GM21717 (cell line): ENCODE measurements at regions not wholly inside any gene's neighbourhood (a gene's known extent, or its start where the extent isn't known, plus 50 kb on each side); places are given as distances from the start of the nearest gene placed in this dataset.
"Not testable (repeated sequence)": the region's sequence is repeated elsewhere in the genome, so short reads cannot be mapped to it uniquely, and the experiment has no call there.

Source experiments
- ATAC-seq: cut with Tn5 transposase; IDR thresholded peaks from one replicate; pipeline ENCODE4 v1.9.1; 2021; ENCODE audit warnings: mild to moderate bottlenecking, moderate library complexity; ENCODE audit not compliant: unreplicated experiment

DNA sequence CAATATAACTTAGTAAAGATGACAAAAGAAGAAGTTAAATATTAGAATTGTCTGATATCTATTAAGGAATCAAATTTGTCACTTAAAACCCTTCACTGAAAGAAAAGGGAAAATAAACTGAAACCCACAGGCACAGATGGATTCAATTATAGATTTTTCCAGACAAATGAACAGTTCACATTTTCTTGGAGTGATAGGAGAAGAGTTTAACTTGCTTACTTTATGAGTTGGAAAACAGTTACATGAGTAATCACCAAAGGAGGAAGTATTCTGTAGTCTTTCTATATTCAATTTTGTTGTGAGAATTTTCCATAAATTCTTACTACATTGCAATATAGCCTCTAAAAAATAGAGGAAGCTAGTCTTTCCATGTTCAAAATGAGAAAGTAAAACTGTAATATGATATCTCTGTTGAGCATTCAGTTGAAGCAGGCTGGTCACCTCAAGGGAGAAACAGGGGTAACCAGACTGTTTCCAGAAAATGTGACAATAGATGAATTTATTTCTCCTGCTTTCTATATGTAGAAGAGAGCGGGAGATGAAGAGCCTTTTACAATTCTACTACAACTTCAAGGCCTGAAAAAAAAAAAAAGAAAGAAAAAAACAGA is 330.3 kb upstream of the EPHA5 start:
- ATAC-seq = no peak

GRCh38 chr4:65999518-65999871 is 329.2 kb upstream of the EPHA5 start:
- ATAC-seq = no peak

DNA sequence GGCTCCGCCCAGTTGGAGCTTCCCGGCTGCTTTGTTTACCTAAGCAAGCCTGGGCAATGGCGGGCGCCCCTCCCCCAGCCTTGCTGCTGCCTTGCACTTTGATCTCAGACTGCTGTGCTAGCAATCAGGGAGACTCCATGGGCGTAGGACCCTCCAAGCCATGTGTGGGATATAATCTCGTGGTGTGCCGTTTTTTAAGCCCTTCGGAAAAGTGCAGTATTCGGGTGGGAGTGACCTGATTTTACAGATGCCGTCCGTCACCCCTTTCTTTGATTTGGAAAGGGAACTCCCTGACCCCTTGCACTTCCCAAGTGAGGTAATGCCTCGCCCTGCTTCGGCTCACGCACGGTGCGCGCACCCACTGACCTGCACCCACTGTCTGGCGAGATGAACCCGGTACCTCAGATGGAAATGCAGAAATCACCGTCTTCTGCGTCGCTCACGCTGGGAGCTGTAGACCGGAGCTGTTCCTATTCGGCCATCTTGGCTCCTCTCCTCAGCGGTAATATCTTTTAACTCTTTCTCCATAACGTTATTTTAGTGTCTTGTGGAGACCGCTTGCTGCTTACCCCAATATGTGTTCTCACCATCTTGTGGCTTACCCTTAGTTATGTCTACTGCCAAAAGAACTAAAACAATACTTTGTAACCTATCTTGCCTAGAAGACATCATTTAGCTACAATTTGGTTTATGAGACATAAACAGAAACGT is 328.7 kb upstream of the EPHA5 start:
- ATAC-seq = not testable (repeated sequence)

DNA sequence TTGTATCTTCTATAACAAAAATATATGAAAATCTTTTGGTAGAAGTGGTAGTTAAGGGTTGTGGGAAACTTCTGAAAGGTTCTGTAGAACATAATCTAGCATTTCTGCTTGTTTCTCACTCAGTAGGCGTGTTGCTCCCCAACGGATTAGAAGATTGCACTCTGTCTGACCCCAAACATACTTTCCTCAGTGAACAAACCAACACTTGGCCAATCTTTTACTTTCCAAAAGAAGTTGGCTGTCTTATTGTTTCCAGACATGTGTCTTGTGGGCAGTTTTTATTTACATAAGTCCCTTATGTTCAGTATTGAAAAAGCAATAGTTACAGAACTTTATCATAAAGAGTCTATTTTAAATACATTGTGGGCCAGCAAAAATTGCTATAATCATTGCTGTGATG is 312.8 kb upstream of the EPHA5 start:
- no peak for ATAC-seq

- no peak for ATAC-seq
Measured at GRCh38 chr4:65976287-65976686, 306.0 kb upstream of the EPHA5 start.

DNA sequence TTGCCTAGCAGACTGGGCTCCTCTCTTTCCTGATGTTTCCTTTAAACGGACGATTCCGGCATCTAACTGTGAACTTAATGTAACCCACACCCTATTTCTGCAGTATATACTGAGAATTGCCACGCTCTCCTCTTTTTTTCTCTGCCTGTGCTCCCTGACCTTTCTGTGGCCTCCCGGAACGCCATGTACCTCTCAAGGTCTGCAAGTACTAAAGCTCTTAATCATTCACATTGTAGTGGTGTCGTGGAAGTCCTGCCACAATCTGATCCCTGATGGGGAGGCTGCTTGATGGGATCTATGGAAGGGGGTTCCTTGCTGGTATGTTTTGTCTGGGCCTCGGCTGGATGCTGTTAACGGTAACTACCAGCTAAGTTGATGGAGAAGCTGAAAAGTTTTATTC is 302.9 kb upstream of the EPHA5 start:
- ATAC-seq = no peak

DNA sequence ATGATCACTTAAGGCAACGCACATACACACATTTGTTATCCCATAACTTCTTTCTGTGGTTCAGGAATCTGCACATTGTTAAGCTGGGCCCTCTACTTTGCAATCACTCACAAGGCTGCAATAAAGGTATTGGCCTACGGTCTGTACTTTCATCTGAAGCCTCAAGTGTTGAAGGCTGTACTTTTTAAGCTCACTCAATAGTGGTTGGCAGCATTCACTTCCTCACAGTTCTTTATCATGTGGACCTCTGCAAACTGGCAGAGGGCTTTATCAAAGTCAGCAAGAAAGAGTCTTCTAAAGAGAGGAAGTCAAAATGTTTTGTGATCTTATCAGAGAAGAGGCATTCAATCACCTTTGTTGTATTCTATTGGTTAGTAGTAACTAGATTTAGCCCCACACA is 301.4 kb upstream of the EPHA5 start:
- no peak for ATAC-seq

DNA sequence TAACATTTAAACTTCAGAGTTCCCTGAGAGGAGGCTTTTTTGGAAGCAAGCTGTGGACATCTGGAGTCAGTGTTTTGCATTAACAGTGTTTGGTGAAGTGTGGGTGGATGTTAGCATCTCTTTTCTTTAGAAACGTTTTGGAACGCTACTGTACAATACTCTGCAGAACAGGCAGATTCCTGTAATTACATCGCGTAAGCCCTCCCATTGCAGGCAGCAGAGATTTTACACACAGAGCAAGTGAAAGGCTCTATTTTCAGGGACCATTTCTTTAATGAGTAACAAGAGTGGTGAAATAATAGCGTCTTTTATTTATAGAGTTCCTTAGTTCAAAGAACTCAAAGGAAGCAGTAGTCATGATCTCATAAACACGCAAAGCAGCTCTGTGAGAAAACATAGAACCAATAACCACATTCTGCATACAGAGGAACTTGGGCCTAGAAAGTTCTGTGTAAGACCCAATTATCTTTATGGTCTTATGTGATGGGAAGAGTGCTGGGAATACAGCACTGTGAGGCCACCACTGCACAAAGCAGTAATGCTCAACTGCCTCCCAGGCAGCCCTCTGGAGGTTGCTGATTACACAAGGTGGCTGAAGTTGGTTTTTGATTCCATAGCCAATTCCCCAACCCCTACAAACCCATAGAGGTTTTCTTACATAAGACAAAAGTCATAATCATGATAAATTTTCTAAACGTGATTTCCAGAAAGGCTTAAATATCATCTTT is 298.7 kb upstream of the EPHA5 start:
- no peak for ATAC-seq

DNA sequence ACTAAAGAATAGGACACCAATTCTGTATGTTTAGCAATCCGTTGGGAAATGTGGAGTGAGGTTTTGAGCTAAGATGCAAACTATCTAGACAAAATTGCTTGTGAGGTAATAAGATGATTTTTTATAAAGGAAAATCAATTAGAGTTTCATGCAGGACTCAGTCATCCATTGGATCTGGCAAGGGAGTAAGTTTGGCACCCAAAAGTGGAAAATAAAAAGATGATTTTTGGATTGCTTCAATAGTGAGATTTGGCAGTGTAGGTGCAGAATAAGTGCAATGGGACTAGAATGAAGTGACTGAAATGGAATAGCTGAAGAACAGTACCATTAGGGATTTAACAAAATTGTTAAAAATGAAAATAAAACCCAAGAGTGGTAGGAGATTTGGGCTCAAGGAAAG is 290.5 kb upstream of the EPHA5 start:
- no peak for ATAC-seq

GRCh38 chr4:65954416-65954815 is 284.1 kb upstream of the EPHA5 start:
- ATAC-seq = no peak

DNA sequence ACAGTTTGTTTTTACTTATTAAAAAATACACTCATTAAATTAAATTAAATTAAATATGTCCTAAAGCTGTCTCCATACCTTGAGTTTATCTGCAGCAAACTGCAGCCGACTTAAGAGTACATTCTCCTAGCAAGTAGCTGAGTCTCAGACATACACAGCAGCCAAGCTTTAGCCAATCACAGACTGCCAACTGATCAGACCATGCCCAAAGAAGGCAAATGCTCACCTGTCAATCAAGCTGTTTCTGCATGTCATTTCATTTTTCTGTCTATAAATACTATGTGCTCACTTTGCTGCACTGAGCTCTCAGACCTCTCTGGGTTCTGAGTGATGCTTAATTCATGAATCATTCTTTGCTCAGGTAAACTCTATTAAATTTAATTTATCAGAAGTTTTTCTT is 280.9 kb upstream of the EPHA5 start:
- no peak for ATAC-seq

DNA sequence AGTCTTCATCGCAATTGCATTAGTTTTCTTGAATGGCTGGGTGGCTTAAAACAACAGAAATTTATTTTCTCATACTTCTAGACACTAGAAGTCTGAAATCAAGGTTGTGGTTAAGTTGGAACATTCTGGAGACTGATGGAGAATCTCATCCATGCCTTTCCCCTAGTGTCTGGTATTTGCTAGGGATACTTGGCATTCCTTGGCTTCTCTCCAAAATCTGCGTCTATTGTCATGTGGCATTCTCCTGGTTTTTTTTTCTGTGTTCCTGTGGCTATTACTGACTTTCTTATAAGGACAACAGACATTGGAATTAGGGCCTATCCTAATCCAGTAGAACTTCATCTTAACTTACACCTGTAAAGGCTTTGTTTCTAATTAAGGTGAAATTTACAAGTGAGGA is 272.8 kb upstream of the EPHA5 start:
- ATAC-seq = no peak

- no peak for ATAC-seq
Measured at GRCh38 chr4:65924843-65925242, 254.6 kb upstream of the EPHA5 start.

- ATAC-seq = no peak
Measured at GRCh38 chr4:65923616-65924015, 253.3 kb upstream of the EPHA5 start.

GRCh38 chr4:65921180-65921579 is 250.9 kb upstream of the EPHA5 start:
- ATAC-seq = no peak

DNA sequence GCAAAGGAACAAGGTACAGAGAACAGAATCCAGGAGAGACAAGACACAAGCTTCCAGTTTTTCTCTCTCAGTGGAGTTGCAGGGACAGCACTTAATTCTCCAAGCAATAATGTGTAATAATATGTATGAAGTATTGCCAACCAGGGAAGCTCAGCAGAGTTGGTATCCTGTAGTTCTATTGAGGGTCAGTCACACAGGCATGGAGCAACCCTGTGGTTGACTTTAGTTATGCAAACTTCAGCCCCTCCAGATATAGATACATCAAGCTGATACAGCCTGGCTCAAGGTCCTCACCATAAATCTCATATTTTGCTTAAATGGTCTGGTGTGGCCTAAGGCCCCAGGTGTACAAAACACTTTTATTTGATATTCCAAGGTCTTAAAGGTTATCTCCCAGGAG is 248.6 kb upstream of the EPHA5 start:
- ATAC-seq = no peak

DNA sequence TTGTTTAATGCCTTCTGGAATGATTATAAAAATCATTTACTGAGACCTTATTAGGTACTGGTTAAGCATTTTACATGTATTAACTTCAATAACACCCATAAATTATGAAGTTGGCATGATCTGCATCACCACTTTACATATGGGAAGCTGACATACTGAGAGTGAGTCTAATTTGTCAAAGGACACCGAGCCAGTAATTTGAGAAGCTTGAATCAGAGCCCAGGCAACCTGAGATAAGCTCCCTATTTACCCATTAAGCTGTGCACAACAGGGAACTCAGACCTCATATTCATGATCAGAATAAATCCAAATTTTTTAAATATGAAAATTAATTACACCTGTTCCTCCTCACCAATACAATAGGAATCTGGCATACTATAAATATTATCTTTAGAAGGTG is 247.9 kb upstream of the EPHA5 start:
- no peak for ATAC-seq

DNA sequence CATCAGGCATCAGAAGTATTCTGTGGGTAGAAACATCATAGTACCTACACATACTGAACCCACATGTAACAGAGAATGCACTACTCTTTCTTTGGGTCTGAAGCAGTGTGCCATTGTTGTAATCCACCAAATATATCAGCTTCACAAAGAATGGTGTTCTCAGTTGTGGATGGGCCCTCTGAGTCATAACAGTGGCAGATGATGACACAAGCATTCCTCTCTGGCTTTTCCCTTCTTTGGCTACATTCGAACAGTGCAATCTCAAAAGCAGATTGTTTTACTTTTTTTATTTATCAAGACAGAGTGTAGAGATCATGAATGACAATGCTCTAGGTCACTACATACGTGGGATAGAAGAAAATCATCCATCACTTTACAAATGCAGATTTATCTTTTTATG is 247.2 kb upstream of the EPHA5 start:
- ATAC-seq = no peak

DNA sequence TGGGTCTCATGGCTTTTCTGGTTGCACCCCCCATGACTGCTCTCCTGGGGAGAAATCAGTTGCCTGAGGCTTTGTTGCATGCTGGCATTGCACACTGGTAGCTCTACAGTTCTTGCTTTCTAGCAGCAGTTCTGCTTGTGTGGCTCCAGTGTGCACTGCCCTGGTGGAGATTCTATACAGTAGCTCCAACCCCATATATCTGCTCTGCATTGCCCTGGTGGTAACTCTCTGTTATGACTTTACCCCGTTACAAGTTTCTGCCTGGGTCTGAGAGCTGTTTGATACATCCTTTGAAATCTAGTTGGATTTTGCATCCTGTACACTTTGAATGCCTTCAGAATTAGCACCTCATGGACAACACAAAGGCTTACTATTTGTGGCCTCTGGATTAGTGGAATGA is 241.4 kb upstream of the EPHA5 start:
- ATAC-seq = no peak

DNA sequence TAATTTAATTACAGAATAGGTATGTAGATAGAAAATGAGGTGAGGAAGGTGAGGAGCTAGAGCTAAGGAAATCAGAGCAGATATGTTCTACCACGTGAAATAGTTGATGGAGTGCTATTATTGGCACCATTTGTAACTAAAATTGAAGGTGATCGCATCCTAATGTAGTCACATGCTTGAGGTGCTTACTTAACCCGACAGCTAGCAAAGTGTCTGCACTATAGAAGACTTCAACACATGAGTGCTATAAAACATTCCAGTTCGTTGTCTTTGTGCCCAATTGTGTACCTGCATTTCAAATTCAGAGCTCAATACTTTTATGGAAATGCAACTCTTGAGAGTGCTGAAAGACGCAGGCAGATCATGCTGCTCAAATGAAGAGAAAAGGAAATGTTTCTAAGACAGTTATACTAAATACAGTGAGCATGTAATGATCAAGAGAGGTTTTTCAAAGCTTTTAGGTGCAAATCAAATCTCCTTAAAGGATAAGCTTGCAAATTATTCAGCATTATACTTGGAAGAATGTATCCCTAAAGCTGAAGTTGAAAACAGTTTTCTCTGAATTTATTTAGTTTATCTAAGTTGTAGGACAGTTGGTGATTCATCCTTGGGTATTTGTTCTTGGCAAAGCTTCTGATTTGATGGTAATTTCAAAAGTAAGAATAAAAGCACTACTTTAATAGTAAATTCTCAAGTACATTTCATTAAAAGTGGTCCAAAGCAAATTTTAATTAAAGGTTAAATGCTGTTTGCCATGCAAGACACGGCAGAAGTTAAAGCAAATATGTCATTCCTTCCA is 223.9 kb upstream of the EPHA5 start:
- ATAC-seq = no peak

DNA sequence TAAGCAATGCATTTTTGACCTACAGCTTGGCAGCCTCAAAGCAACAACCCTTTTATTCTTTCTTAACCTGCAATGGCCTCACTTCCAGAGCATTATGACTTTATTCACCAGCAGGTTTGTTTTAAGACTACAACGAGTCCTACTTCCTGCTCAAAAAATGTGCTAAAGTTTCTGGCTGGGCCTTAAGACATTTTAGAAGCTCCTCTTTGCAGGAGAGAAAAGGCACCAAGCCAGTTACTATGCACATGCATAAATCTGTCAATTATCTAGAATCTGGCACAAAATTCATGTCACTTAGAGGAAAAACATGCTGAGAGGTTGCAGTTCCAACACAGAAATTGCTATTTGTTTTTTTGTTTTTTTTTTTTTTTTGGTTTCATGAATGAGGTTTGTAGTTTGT is 223.0 kb upstream of the EPHA5 start:
- no peak for ATAC-seq

DNA sequence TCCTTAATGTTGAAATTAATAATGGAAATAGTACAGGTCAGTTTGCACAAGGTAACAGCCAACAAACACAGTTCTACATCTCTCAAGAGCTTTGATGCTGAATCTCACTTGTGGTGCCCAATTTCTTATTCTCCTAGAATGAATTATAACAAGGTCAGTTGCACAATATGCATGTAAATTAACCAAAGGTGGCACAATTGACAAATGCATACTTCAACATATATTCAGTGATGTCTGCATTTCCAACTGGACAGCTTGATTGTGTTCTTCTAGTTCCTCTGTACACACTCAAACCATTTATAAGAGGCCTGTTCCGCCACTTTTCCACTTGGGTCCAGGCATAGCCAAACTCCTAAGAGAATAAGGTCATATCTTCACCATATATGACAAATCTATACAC is 210.3 kb upstream of the EPHA5 start:
- no peak for ATAC-seq
